ENCODE measurements at regions not wholly inside any gene's neighbourhood (a gene's known extent, or its start where the extent isn't known, plus 50 kb on each side); places are given as distances from the start of the nearest gene placed in this dataset.

DNA sequence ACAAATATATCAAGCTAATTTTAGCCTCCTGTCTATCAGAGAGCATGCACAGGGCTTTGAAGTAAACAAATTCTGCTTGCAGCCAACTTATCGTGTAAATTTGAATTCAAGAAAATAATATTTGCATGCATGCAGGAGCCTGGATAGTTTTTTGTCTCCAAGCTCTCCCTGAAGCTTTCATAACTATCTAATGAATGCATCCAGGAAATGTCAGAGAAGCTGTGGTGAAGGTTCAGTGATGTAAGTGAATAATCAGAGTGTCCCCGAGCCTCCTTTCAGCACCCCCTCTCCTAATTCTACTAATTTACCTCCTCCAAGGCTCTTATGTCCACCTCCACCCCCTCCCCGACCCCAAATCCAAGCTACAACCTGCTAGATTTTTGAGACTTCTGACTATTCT is 172.0 kb upstream of the ZNF32 start:
- peaks cover 11% of the 10 kb centered on the region for H3K4me1 ChIP-seq
- H3K9me3 ChIP-seq = no peaks in the 10 kb centered on the region
- no peak for DNase-seq
- H3K27me3 ChIP-seq = no peaks in the 10 kb centered on the region
- intact Hi-C loops (cut with DNase I; ENCODE audit: low total_unique reads) = no loop called here
- H3K27ac ChIP-seq = no peak overlapping the region
- 76 to 84% methylated on average over 3 of the region's 3 CpGs for WGBS, 2 donors
- TF ChIP-seq POLR2A (IDR thresholded peaks at IDR 0.05) = no peak
- TF ChIP-seq, protein P1, sequence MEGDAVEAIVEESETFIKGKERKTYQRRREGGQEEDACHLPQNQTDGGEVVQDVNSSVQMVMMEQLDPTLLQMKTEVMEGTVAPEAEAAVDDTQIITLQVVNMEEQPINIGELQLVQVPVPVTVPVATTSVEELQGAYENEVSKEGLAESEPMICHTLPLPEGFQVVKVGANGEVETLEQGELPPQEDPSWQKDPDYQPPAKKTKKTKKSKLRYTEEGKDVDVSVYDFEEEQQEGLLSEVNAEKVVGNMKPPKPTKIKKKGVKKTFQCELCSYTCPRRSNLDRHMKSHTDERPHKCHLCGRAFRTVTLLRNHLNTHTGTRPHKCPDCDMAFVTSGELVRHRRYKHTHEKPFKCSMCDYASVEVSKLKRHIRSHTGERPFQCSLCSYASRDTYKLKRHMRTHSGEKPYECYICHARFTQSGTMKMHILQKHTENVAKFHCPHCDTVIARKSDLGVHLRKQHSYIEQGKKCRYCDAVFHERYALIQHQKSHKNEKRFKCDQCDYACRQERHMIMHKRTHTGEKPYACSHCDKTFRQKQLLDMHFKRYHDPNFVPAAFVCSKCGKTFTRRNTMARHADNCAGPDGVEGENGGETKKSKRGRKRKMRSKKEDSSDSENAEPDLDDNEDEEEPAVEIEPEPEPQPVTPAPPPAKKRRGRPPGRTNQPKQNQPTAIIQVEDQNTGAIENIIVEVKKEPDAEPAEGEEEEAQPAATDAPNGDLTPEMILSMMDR (IDR thresholded peaks at IDR 0.05) = no peak
- no peaks in the 10 kb centered on the region for H3K36me3 ChIP-seq (ENCODE audit: low read depth, missing control alignments)
- H3K4me3 ChIP-seq = no peak overlapping the region

DNA sequence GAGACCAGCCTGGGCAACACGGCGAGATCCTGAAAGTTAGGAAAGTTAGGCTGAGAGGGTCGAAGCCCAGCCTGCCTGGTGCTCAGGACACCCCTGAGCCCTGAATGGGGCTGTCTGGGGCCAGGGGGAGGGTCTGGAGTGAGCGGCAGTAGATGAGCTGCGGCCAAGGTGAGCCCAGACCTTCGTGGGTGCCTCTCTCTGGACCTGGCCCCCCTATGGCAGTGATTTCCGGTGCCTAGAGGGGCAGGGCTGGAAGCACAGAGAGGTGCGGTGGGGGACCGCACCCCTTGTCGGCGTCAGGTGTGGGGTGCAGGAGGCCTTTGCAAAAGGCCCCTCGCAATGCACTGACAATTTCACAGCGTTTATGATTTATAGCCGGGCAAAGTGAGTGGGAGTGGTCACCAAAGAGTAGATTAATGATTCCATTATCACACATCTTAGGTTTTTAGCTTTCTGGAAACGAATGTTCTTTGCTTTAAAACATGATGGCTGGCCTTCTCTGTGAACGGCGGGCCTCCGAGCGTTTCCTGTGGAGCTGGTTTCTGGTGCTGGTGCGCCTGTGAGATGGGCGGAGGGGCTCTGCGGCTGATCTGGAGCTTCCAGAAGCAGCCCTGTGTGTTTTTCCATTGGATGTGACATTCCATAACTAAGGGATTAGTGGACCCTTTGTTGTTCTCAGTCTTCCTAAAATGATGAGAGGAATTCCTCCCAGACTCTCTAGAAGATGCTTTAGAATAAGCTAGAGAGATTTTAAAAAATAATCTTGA is 171.0 kb upstream of the ZNF32 start:
- Histone ChIP-seq H3K4me3 (peak overlapping the region in 1 of 2 donors; percentile 12), H3K9me3 (no peaks in the 10 kb centered on the region), H3K36me3 (ENCODE audit: low read depth, missing control alignments) (no peaks in the 10 kb centered on the region), H3K27me3 (no peaks in the 10 kb centered on the region), H3K4me1 (peaks cover 3% of the 10 kb centered on the region), H3K27ac (no peak overlapping the region)
- intact Hi-C loops (cut with DNase I; ENCODE audit: low total_unique reads) = no loop called here
- TF ChIP-seq POLR2A (IDR thresholded peaks at IDR 0.05) = no peak
- TF ChIP-seq, protein P1 (IDR thresholded peaks at IDR 0.05) = no peak
- 39 to 70% methylated on average over 15 to 22 of the region's 22 CpGs for WGBS, 2 donors
- DNase-seq = no peak

DNA sequence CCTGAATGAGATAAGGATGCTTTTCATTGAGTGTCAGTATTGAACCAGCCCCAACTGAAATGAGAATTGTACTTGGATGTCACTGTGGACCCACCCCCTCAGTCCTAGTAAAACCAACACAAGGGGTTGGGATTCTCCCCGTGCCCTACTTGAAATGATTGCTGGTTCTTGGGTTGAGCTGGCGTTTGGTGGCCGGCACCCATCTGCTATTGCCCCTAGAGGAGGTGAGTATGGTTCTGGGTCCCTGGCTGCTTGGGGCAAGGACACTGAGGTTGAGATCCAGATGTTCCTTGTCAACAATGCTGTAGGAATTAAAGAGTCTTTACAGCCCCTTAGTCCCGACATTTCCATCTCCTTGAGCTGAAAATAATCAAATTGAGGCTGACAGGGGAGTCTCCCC is 170.0 kb upstream of the ZNF32 start:
- Histone ChIP-seq H3K27me3 (no peaks in the 10 kb centered on the region), H3K4me3 (no peak overlapping the region), H3K27ac (no peak overlapping the region), H3K9me3 (no peaks in the 10 kb centered on the region), H3K36me3 (ENCODE audit: low read depth, missing control alignments) (no peaks in the 10 kb centered on the region), H3K4me1 (no peaks in the 10 kb centered on the region)
- no peak for TF ChIP-seq POLR2A (IDR thresholded peaks at IDR 0.05)
- TF ChIP-seq, protein P1 (IDR thresholded peaks at IDR 0.05) = no peak
- no peak for DNase-seq
- intact Hi-C loops (cut with DNase I; ENCODE audit: low total_unique reads) = no loop called here
- WGBS, 2 donors = 93 to 94% methylated on average over 4 of the region's 4 CpGs

DNA sequence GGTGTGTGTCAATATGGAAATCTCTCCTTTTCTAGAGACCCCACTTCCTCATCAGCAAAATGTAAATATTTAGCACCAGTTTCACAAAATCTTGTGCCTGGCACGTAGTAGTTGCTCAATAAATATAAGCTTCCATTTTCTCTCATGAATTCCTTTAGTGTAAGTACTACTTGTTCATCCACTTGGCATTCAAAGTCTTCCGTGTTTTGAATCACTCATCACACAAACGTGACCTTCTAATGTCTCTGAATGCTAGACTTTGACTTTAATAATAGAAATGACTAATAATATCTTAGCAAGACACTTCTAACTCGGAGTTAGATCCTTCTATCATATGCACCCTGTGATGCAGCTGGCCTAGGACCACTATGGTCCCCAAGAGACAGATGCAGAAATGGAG is 168.7 kb upstream of the ZNF32 start:
- Histone ChIP-seq H3K4me1 (no peaks in the 10 kb centered on the region), H3K36me3 (ENCODE audit: low read depth, missing control alignments) (no peaks in the 10 kb centered on the region), H3K27ac (no peak overlapping the region), H3K4me3 (no peak overlapping the region), H3K9me3 (no peaks in the 10 kb centered on the region), H3K27me3 (no peaks in the 10 kb centered on the region)
- intact Hi-C loops (cut with DNase I; ENCODE audit: low total_unique reads) = no loop called here
- WGBS, 2 donors = 85 to 92% methylated on average over 4 of the region's 4 CpGs
- TF ChIP-seq, protein P1 (IDR thresholded peaks at IDR 0.05) = no peak
- TF ChIP-seq POLR2A (IDR thresholded peaks at IDR 0.05) = no peak
- DNase-seq = no peak
